IMR-90 (cell line): ENCODE measurements at regions not wholly inside any gene's neighbourhood (a gene's known extent, or its start where the extent isn't known, plus 50 kb on each side); places are given as distances from the start of the nearest gene placed in this dataset.

Experiments used
- CTCF ChIP-seq: conservative IDR thresholded peaks from 2 replicates; pipeline ENCODE4 v1.5.1; 2012; ENCODE audit warnings: mild to moderate bottlenecking, low read depth, low read length, improper control_type of control experiment
- MAFK ChIP-seq: IDR thresholded peaks from 2 replicates; pipeline ENCODE4 v1.6.1; 2012; ENCODE audit warnings: low read depth, low read length, improper control_type of control experiment
- POLR2A ChIP-seq: IDR thresholded peaks from 2 replicates; pipeline ENCODE4 v1.6.1; 2012; ENCODE audit warnings: mild to moderate bottlenecking, low read depth, low read length
- RCOR1 ChIP-seq: IDR thresholded peaks from 2 replicates; pipeline ENCODE4 v1.6.1; 2012; ENCODE audit warnings: mild to moderate bottlenecking, low read length, improper control_type of control experiment; ENCODE audit not compliant: insufficient replicate concordance

GRCh38 chr3:6264906-6265305 lies 596.0 kb upstream of the GRM7 start:
- TF ChIP-seq CTCF (no peak), MAFK (no peak), POLR2A (no peak), RCOR1 (no peak)
